IMR-90 (cell line): ENCODE measurements at regions not wholly inside any gene's neighbourhood (a gene's known extent, or its start where the extent isn't known, plus 50 kb on each side); places are given as distances from the start of the nearest gene placed in this dataset.

Source experiments
- ATAC-seq: fragments of 200-7000 bp; cut with Tn5 transposase; 2 replicates; pipeline ENCODE4 v1.9.1; 2020; ENCODE audit warnings: low read depth, mild to moderate bottlenecking, moderate library complexity
- BruUV-seq: library from RNA; stranded (reverse); fragments of 400-500 nt; replicated peaks from 2 replicates; lab custom pipeline; 2021; lab: Mats Ljungman, UMichigan
- CTCF ChIA-PET: fragments of 300-600 bp; formaldehyde crosslinking; extraction: SDS; loops from one replicate; lab custom pipeline; 2021; ENCODE audit warnings: antibody characterized with exemption; lab: Yijun Ruan, JAX
- POLR2A ChIA-PET: fragments of 300-600 bp; sonication (Branson Sonifier 250); formaldehyde crosslinking; loops from one replicate; lab custom pipeline; 2022; ENCODE audit warnings: antibody characterized with exemption; ENCODE audit not compliant: unreplicated experiment; lab: Charles Lee
- DNase-seq: peaks from one replicate; pipeline ENCODE4 v3.0.0; 2013
- H2AFZ ChIP-seq: replicated peaks from 2 replicates; pipeline ENCODE3; 2013; ENCODE audit warnings: low read length, mild to moderate bottlenecking; ENCODE audit not compliant: poor library complexity
- H2AK5ac ChIP-seq: 2 replicates; pipeline ENCODE4 v1.6.1; 2013; ENCODE audit warnings: low read depth, low read length, inconsistent platforms
- H2AK9ac ChIP-seq: replicated peaks from 2 replicates; pipeline ENCODE3; 2013; ENCODE audit warnings: mild to moderate bottlenecking, low read depth, low read length, moderate library complexity; ENCODE audit not compliant: poor library complexity
- H2BK120ac ChIP-seq: 2 replicates; pipeline ENCODE4 v1.6.1; 2013; ENCODE audit warnings: low read depth, low read length, inconsistent platforms
- H2BK15ac ChIP-seq: 3 replicates; pipeline ENCODE4 v1.6.1; 2013; ENCODE audit warnings: low read depth, low read length, inconsistent platforms
- H2BK20ac ChIP-seq: 2 replicates; pipeline ENCODE4 v1.6.1; 2013; ENCODE audit warnings: low read depth, mild to moderate bottlenecking, inconsistent platforms, low read length, moderate library complexity
- H2BK5ac ChIP-seq: 2 replicates; pipeline ENCODE4 v1.6.1; 2013; ENCODE audit warnings: mild to moderate bottlenecking, low read depth, low read length, inconsistent platforms; ENCODE audit not compliant: poor library complexity, severe bottlenecking
- H3K14ac ChIP-seq: replicated peaks from 2 replicates; pipeline ENCODE4 v1.6.1; 2013; ENCODE audit warnings: low read depth, low read length, inconsistent platforms
- H3K18ac ChIP-seq: 2 replicates; pipeline ENCODE4 v1.6.1; 2013; ENCODE audit warnings: low read depth, low read length, control low read depth
- H3K23ac ChIP-seq: 2 replicates; pipeline ENCODE4 v1.6.1; 2013; ENCODE audit warnings: low read depth, low read length, inconsistent platforms
- H3K27ac ChIP-seq: 2 replicates; pipeline ENCODE4 v1.5.1; 2013; ENCODE audit warnings: mild to moderate bottlenecking, control low read depth, low read length; ENCODE audit not compliant: insufficient read depth
- H3K27me3 ChIP-seq: 2 replicates; pipeline ENCODE4 v1.6.1; 2013; ENCODE audit warnings: low read length; ENCODE audit not compliant: control insufficient read depth, insufficient read depth
- H3K36me3 ChIP-seq: 2 replicates; pipeline ENCODE4 v1.6.1; 2013; ENCODE audit warnings: low read length, mixed read lengths; ENCODE audit not compliant: control insufficient read depth, insufficient read depth
- H3K4ac ChIP-seq: 2 replicates; pipeline ENCODE4 v1.6.1; 2013; ENCODE audit warnings: low read depth, low read length, inconsistent platforms
- H3K4me1 ChIP-seq: 2 replicates; pipeline ENCODE4 v1.6.1; 2013; ENCODE audit warnings: low read length, mixed read lengths; ENCODE audit not compliant: control insufficient read depth, insufficient read depth
- H3K4me2 ChIP-seq: 2 replicates; pipeline ENCODE4 v1.6.1; 2013; ENCODE audit warnings: low read depth, mild to moderate bottlenecking, control low read depth, low read length, moderate library complexity
- H3K4me3 ChIP-seq: 2 replicates; pipeline ENCODE4 v1.5.1; 2013; ENCODE audit warnings: low read depth, mild to moderate bottlenecking, control low read depth, low read length, moderate library complexity; ENCODE audit not compliant: insufficient read depth
- H3K56ac ChIP-seq: 2 replicates; pipeline ENCODE4 v1.6.1; 2013; ENCODE audit warnings: low read length, inconsistent platforms; ENCODE audit not compliant: insufficient read depth; ENCODE audit errors: extremely low read depth
- H3K79me1 ChIP-seq, 2 experiments: 2 replicates each; pipeline ENCODE4 v1.6.1; 2013; ENCODE audit warnings: low read length in 2 of 2, inconsistent platforms in 1 of 2, low read depth in 1 of 2
- H3K9ac ChIP-seq: 2 replicates; pipeline ENCODE4 v1.6.1; 2013; ENCODE audit warnings: low read depth, low read length, control low read depth
- H3K9me1 ChIP-seq: 2 replicates; pipeline ENCODE4 v1.6.1; 2013; ENCODE audit warnings: low read length, inconsistent platforms; ENCODE audit not compliant: insufficient read depth
- H3K9me3 ChIP-seq: 2 replicates; pipeline ENCODE4 v1.6.1; 2013; ENCODE audit warnings: low read length; ENCODE audit not compliant: control insufficient read depth, insufficient read depth
- H4K20me1 ChIP-seq: 2 replicates; pipeline ENCODE4 v1.6.1; 2013; ENCODE audit warnings: low read length, inconsistent platforms; ENCODE audit not compliant: insufficient read depth
- H4K5ac ChIP-seq: 2 replicates; pipeline ENCODE4 v1.6.1; 2013; ENCODE audit warnings: mild to moderate bottlenecking, low read depth, low read length, control low read depth
- H4K8ac ChIP-seq, 2 experiments: 2 replicates each; pipeline ENCODE4 v1.6.1; 2013; ENCODE audit warnings: low read depth in 2 of 2, low read length in 2 of 2, control low read depth in 1 of 2, inconsistent platforms in 1 of 2
- H4K91ac ChIP-seq: 2 replicates; pipeline ENCODE4 v1.6.1; 2013; ENCODE audit warnings: low read depth, low read length, inconsistent platforms; ENCODE audit not compliant: insufficient read depth
- MAFK ChIP-seq: IDR thresholded peaks from 2 replicates; pipeline ENCODE4 v1.6.1; 2012; ENCODE audit warnings: low read depth, low read length, improper control_type of control experiment
- MXI1 ChIP-seq: IDR thresholded peaks from 2 replicates; pipeline ENCODE4 v1.6.1; 2012; ENCODE audit warnings: low read depth, mild to moderate bottlenecking, low read length, moderate library complexity, borderline replicate concordance
- WGBS, 2 experiments: methylation state at CpG; one replicate each; pipeline versions ENCODE4 v1.1.5 to v1.1.7; 2013; ENCODE audit warnings: missing lambda C conversion rate in 2 of 2; ENCODE audit not compliant: insufficient read length in 1 of 2; ENCODE audit errors: extremely low coverage in 2 of 2; 5-methylcytosine and 5-hydroxymethylcytosine counted together
- dilution Hi-C: fragments of 300-500 bp; cut with HindIII; formaldehyde crosslinking; loops from one replicate; pipeline ENCODE4 v1.14.3; 2018; ENCODE audit warnings: low sequenced_read_pairs; ENCODE audit not compliant: unreplicated experiment
- in situ Hi-C: fragments of 300-500 bp; cut with MboI; formaldehyde crosslinking; loops from 3 replicates; pipeline ENCODE4 v1.14.3; 2019; ENCODE audit warnings: low sequenced_read_pairs, inconsistent platforms, mixed read lengths
- intact Hi-C: fragments of 100-400 bp; cut with micrococcal nuclease; formaldehyde crosslinking; loops from 2 replicates; pipeline ENCODE4 v1.10.0; 2022

- no peak overlapping the region for H4K5ac ChIP-seq
- H3K4me1 ChIP-seq, result peaks cover 11% of the 10 kb centered on the region
- H2BK120ac ChIP-seq, result no peak overlapping the region
- no peaks in the 10 kb centered on the region for H3K36me3 ChIP-seq
- no peak overlapping the region for H4K8ac ChIP-seq
- no peak overlapping the region for H3K18ac ChIP-seq
- no peaks in the 10 kb centered on the region for H3K27me3 ChIP-seq
- dilution Hi-C loops (no loop called here), intact Hi-C loops (loop anchor here (10.0 kb wide), 1 partner anchor 388 kb away; the partner anchor contains the start of genes AASDHPPT and KBTBD3), in situ Hi-C loops (no loop called here)
- no peak overlapping the region for H3K4me3 ChIP-seq
- H3K9ac ChIP-seq, result no peak overlapping the region
- H3K23ac ChIP-seq, result no peak overlapping the region
- H3K27ac ChIP-seq, result no peak overlapping the region
- no peak overlapping the region for H4K91ac ChIP-seq
- no peaks in the 10 kb centered on the region for H3K79me1 ChIP-seq
- H3K56ac ChIP-seq, result no peak overlapping the region
- no peak for DNase-seq
- WGBS, 2 experiments, result no CpG with 5 or more reads among the region's 1 CpG
- no peaks in the 10 kb centered on the region for H4K20me1 ChIP-seq
- no peaks in the 10 kb centered on the region for H3K9me3 ChIP-seq
- no peak overlapping the region for H2BK5ac ChIP-seq
- no peaks in the 10 kb centered on the region for H3K9me1 ChIP-seq
- no peak overlapping the region for H2AFZ ChIP-seq
- H3K4me2 ChIP-seq, result no peak overlapping the region
- H2BK15ac ChIP-seq, result no peak overlapping the region
- POLR2A ChIA-PET, result no interaction called here
- no peak for ATAC-seq
- CTCF ChIA-PET, result interaction anchor here (0.5 to 0.9 kb wide), 2 partner anchors 143 to 322 kb away, joined by 3 to 5 read pairs; no protein-coding TSS in a partner anchor
- H3K14ac ChIP-seq, result no peak overlapping the region
- H3K4ac ChIP-seq, result no peak overlapping the region
- no peak for TF ChIP-seq MXI1
- TF ChIP-seq MAFK, result peak; percentile 42; the same call in 1 of the 2 replicates
- H2BK20ac ChIP-seq, result no peak overlapping the region
- H2AK9ac ChIP-seq, result no peak overlapping the region
- no peak overlapping the region for H2AK5ac ChIP-seq
- BruUV-seq, result no TSS peak
Measured at GRCh38 chr11:106463154-106463553, 385.7 kb downstream of the AASDHPPT start.
